ENCODE measurements at regions not wholly inside any gene's neighbourhood (a gene's known extent, or its start where the extent isn't known, plus 50 kb on each side); places are given as distances from the start of the nearest gene placed in this dataset.

- Histone ChIP-seq H3K4me3 (ENCODE audit: low read length) (no peak overlapping the region), H3K27me3 (replicated peaks; ENCODE audit: control insufficient read depth, insufficient read depth, low read length) (peaks cover 53% of the 10 kb centered on the region), H3K9me3 (ENCODE audit: control insufficient read depth, low read length) (peaks cover 6% of the 10 kb centered on the region), H3K36me3 (ENCODE audit: control insufficient read depth, insufficient read depth, low read length, severe bottlenecking) (no peaks in the 10 kb centered on the region), H3K9ac (ENCODE audit: low read length) (no peak overlapping the region), H3K4me1 (ENCODE audit: control insufficient read depth, insufficient read depth, low read length) (no peaks in the 10 kb centered on the region)
- no peak for DNase-seq (ENCODE audit: low read depth)
Observed at GRCh38 chr3:127472506-127472905, 118.0 kb downstream of the TPRA1 start.

- Histone ChIP-seq H3K4me1 (ENCODE audit: control insufficient read depth, insufficient read depth, low read length) (no peaks in the 10 kb centered on the region), H3K36me3 (ENCODE audit: control insufficient read depth, insufficient read depth, low read length, severe bottlenecking) (no peaks in the 10 kb centered on the region), H3K9me3 (ENCODE audit: control insufficient read depth, low read length) (peaks cover 2% of the 10 kb centered on the region), H3K4me3 (ENCODE audit: low read length) (no peak overlapping the region), H3K27me3 (replicated peaks; ENCODE audit: control insufficient read depth, insufficient read depth, low read length) (peaks cover 48% of the 10 kb centered on the region), H3K9ac (ENCODE audit: low read length) (no peak overlapping the region)
- DNase-seq (ENCODE audit: low read depth), result no peak
Observed at GRCh38 chr3:127471142-127471541, 119.4 kb downstream of the TPRA1 start.

- no peaks in the 10 kb centered on the region for H3K36me3 ChIP-seq (ENCODE audit: control insufficient read depth, insufficient read depth, low read length, severe bottlenecking)
- DNase-seq (ENCODE audit: low read depth), result no peak
- H3K4me3 ChIP-seq (ENCODE audit: low read length), result no peak overlapping the region
- H3K9me3 ChIP-seq (ENCODE audit: control insufficient read depth, low read length), result peaks cover 2% of the 10 kb centered on the region
- H3K27me3 ChIP-seq (replicated peaks; ENCODE audit: control insufficient read depth, insufficient read depth, low read length), result peaks cover 38% of the 10 kb centered on the region
- no peaks in the 10 kb centered on the region for H3K4me1 ChIP-seq (ENCODE audit: control insufficient read depth, insufficient read depth, low read length)
- H3K9ac ChIP-seq (ENCODE audit: low read length), result no peak overlapping the region
Observed at GRCh38 chr3:127469760-127470159, 120.8 kb downstream of the TPRA1 start.

- no peak for DNase-seq (ENCODE audit: low read depth)
- H3K9ac ChIP-seq (ENCODE audit: low read length), result no peak overlapping the region
- no peaks in the 10 kb centered on the region for H3K4me1 ChIP-seq (ENCODE audit: control insufficient read depth, insufficient read depth, low read length)
- no peaks in the 10 kb centered on the region for H3K36me3 ChIP-seq (ENCODE audit: control insufficient read depth, insufficient read depth, low read length, severe bottlenecking)
- no peak overlapping the region for H3K4me3 ChIP-seq (ENCODE audit: low read length)
- peaks cover 25% of the 10 kb centered on the region for H3K27me3 ChIP-seq (replicated peaks; ENCODE audit: control insufficient read depth, insufficient read depth, low read length)
- no peaks in the 10 kb centered on the region for H3K9me3 ChIP-seq (ENCODE audit: control insufficient read depth, low read length)
Observed at GRCh38 chr3:127467391-127467790, 123.1 kb downstream of the TPRA1 start.

- H3K9ac ChIP-seq (ENCODE audit: low read length), result no peak overlapping the region
Observed at GRCh38 chr3:127464642-127465041, 125.9 kb downstream of the TPRA1 start.

GRCh38 chr3:127462111-127462655 is 128.3 kb downstream of the TPRA1 start:
- Histone ChIP-seq H3K27me3 (replicated peaks; ENCODE audit: control insufficient read depth, insufficient read depth, low read length) (peaks cover 36% of the 10 kb centered on the region), H3K9ac (ENCODE audit: low read length) (no peak overlapping the region), H3K9me3 (ENCODE audit: control insufficient read depth, low read length) (no peaks in the 10 kb centered on the region), H3K4me3 (ENCODE audit: low read length) (no peak overlapping the region), H3K4me1 (ENCODE audit: control insufficient read depth, insufficient read depth, low read length) (no peaks in the 10 kb centered on the region), H3K36me3 (ENCODE audit: control insufficient read depth, insufficient read depth, low read length, severe bottlenecking) (no peaks in the 10 kb centered on the region)
- DNase-seq (ENCODE audit: low read depth), result no peak

More at GRCh38 chr3:127464642-127465041, 125.9 kb downstream of the TPRA1 start:
- peaks cover 23% of the 10 kb centered on the region for H3K27me3 ChIP-seq (replicated peaks; ENCODE audit: control insufficient read depth, insufficient read depth, low read length)
- no peak for DNase-seq (ENCODE audit: low read depth)
- H3K4me1 ChIP-seq (ENCODE audit: control insufficient read depth, insufficient read depth, low read length), result no peaks in the 10 kb centered on the region
- no peaks in the 10 kb centered on the region for H3K9me3 ChIP-seq (ENCODE audit: control insufficient read depth, low read length)
- H3K36me3 ChIP-seq (ENCODE audit: control insufficient read depth, insufficient read depth, low read length, severe bottlenecking), result no peaks in the 10 kb centered on the region
- H3K4me3 ChIP-seq (ENCODE audit: low read length), result no peak overlapping the region

GRCh38 chr3:127461286-127461910 is 129.1 kb downstream of the TPRA1 start:
- DNase-seq (ENCODE audit: low read depth), result no peak
- H3K4me1 ChIP-seq (ENCODE audit: control insufficient read depth, insufficient read depth, low read length), result peaks cover 6% of the 10 kb centered on the region
- no peaks in the 10 kb centered on the region for H3K9me3 ChIP-seq (ENCODE audit: control insufficient read depth, low read length)
- H3K4me3 ChIP-seq (ENCODE audit: low read length), result no peak overlapping the region
- peaks cover 32% of the 10 kb centered on the region for H3K27me3 ChIP-seq (replicated peaks; ENCODE audit: control insufficient read depth, insufficient read depth, low read length)
- no peak overlapping the region for H3K9ac ChIP-seq (ENCODE audit: low read length)
- no peaks in the 10 kb centered on the region for H3K36me3 ChIP-seq (ENCODE audit: control insufficient read depth, insufficient read depth, low read length, severe bottlenecking)

- DNase-seq (ENCODE audit: low read depth), result no peak
- Histone ChIP-seq H3K4me3 (ENCODE audit: low read length) (no peak overlapping the region), H3K4me1 (ENCODE audit: control insufficient read depth, insufficient read depth, low read length) (peaks cover 13% of the 10 kb centered on the region), H3K9me3 (ENCODE audit: control insufficient read depth, low read length) (no peaks in the 10 kb centered on the region), H3K36me3 (ENCODE audit: control insufficient read depth, insufficient read depth, low read length, severe bottlenecking) (no peaks in the 10 kb centered on the region), H3K27me3 (replicated peaks; ENCODE audit: control insufficient read depth, insufficient read depth, low read length) (peaks cover 32% of the 10 kb centered on the region), H3K9ac (ENCODE audit: low read length) (no peak overlapping the region)
Observed at GRCh38 chr3:127459891-127460290, 130.6 kb downstream of the TPRA1 start.

- Histone ChIP-seq H3K9ac (ENCODE audit: low read length) (no peak overlapping the region), H3K4me3 (ENCODE audit: low read length) (no peak overlapping the region), H3K4me1 (ENCODE audit: control insufficient read depth, insufficient read depth, low read length) (peaks cover 13% of the 10 kb centered on the region), H3K36me3 (ENCODE audit: control insufficient read depth, insufficient read depth, low read length, severe bottlenecking) (no peaks in the 10 kb centered on the region), H3K9me3 (ENCODE audit: control insufficient read depth, low read length) (no peaks in the 10 kb centered on the region), H3K27me3 (replicated peaks; ENCODE audit: control insufficient read depth, insufficient read depth, low read length) (peaks cover 39% of the 10 kb centered on the region)
- DNase-seq (ENCODE audit: low read depth), result peak; percentile 14
Observed at GRCh38 chr3:127458696-127459604, 131.6 kb downstream of the TPRA1 start.

- Histone ChIP-seq H3K9me3 (ENCODE audit: control insufficient read depth, low read length) (no peaks in the 10 kb centered on the region), H3K9ac (ENCODE audit: low read length) (no peak overlapping the region), H3K36me3 (ENCODE audit: control insufficient read depth, insufficient read depth, low read length, severe bottlenecking) (no peaks in the 10 kb centered on the region), H3K4me1 (ENCODE audit: control insufficient read depth, insufficient read depth, low read length) (peaks cover 13% of the 10 kb centered on the region), H3K27me3 (replicated peaks; ENCODE audit: control insufficient read depth, insufficient read depth, low read length) (peaks cover 52% of the 10 kb centered on the region), H3K4me3 (ENCODE audit: low read length) (no peak overlapping the region)
- no peak for DNase-seq (ENCODE audit: low read depth)
Observed at GRCh38 chr3:127457546-127458145, 132.9 kb downstream of the TPRA1 start.

- H3K4me3 ChIP-seq (ENCODE audit: low read length), result peak overlapping the region; percentile 15
- no peaks in the 10 kb centered on the region for H3K36me3 ChIP-seq (ENCODE audit: control insufficient read depth, insufficient read depth, low read length, severe bottlenecking)
- H3K9me3 ChIP-seq (ENCODE audit: control insufficient read depth, low read length), result no peaks in the 10 kb centered on the region
- H3K9ac ChIP-seq (ENCODE audit: low read length), result no peak overlapping the region
- DNase-seq (ENCODE audit: low read depth), result peak; percentile 49
- H3K4me1 ChIP-seq (ENCODE audit: control insufficient read depth, insufficient read depth, low read length), result peaks cover 13% of the 10 kb centered on the region
- H3K27me3 ChIP-seq (replicated peaks; ENCODE audit: control insufficient read depth, insufficient read depth, low read length), result peaks cover 57% of the 10 kb centered on the region
Observed at GRCh38 chr3:127457094-127457475, 133.4 kb downstream of the TPRA1 start.
